GM21381 (cell line): ENCODE measurements at regions not wholly inside any gene's neighbourhood (a gene's known extent, or its start where the extent isn't known, plus 50 kb on each side); places are given as distances from the start of the nearest gene placed in this dataset.
"Not testable (repeated sequence)": the region's sequence is repeated elsewhere in the genome, so short reads cannot be mapped to it uniquely, and the experiment has no call there.

Experiments
- ATAC-seq: cut with Tn5 transposase; IDR thresholded peaks from one replicate; pipeline ENCODE4 v1.9.1; 2021; ENCODE audit warnings: mild to moderate bottlenecking, moderate library complexity; ENCODE audit not compliant: unreplicated experiment

- ATAC-seq, result no peak
These were observed 125.8 kb downstream of the RASSF10 start for GRCh38 chr11:13134886-13135285.

GRCh38 chr11:13135385-13136271 lies 126.5 kb downstream of the RASSF10 start:
- no peak for ATAC-seq

GRCh38 chr11:13136272-13136596 lies 127.1 kb downstream of the RASSF10 start:
- ATAC-seq, result no peak

GRCh38 chr11:13137844-13138301 lies 128.8 kb downstream of the RASSF10 start:
- no peak for ATAC-seq

- ATAC-seq, result not testable (repeated sequence)
These were observed 130.0 kb downstream of the RASSF10 start for GRCh38 chr11:13139085-13139484.

GRCh38 chr11:13140028-13140870 lies 131.1 kb downstream of the RASSF10 start:
- ATAC-seq, result peak; percentile 86

- ATAC-seq, result peak; percentile 7
These were observed 131.9 kb downstream of the RASSF10 start for GRCh38 chr11:13140873-13141655.

- no peak for ATAC-seq
These were observed 132.9 kb downstream of the RASSF10 start for GRCh38 chr11:13141731-13142709.

GRCh38 chr11:13143486-13144297 lies 133.9 kb upstream of the BMAL1 start:
- no peak for ATAC-seq

- ATAC-seq, result no peak
These were observed 132.1 kb upstream of the BMAL1 start for GRCh38 chr11:13145461-13145860.

GRCh38 chr11:13149991-13150390 lies 127.6 kb upstream of the BMAL1 start:
- no peak for ATAC-seq

GRCh38 chr11:13150487-13150886 lies 127.1 kb upstream of the BMAL1 start:
- no peak for ATAC-seq

GRCh38 chr11:13152264-13152663 lies 125.3 kb upstream of the BMAL1 start:
- no peak for ATAC-seq

GRCh38 chr11:13152736-13153541 lies 124.7 kb upstream of the BMAL1 start:
- ATAC-seq, result no peak

GRCh38 chr11:13154374-13154773 lies 123.2 kb upstream of the BMAL1 start:
- ATAC-seq, result not testable (repeated sequence)

GRCh38 chr11:13160346-13160745 lies 117.2 kb upstream of the BMAL1 start:
- ATAC-seq, result no peak

GRCh38 chr11:13160806-13161205 lies 116.8 kb upstream of the BMAL1 start:
- ATAC-seq, result no peak

GRCh38 chr11:13163158-13163557 lies 114.4 kb upstream of the BMAL1 start:
- no peak for ATAC-seq
